Liver (tissue), 7 donors: ENCODE measurements at regions not wholly inside any gene's neighbourhood (a gene's known extent, or its start where the extent isn't known, plus 50 kb on each side); places are given as distances from the start of the nearest gene placed in this dataset.

Source experiments
- DNase-seq: peaks from one replicate; pipeline ENCODE4 v3.0.0-alpha.2; 2017; ENCODE audit warnings: low spot score
- H3K27ac ChIP-seq, 2 donors: one replicate each; pipeline ENCODE4 v1.7.0; 2013; ENCODE audit warnings: inconsistent platforms in 2 of 2, low read length in 2 of 2, control low read depth in 1 of 2, low read depth in 1 of 2, mild to moderate bottlenecking in 1 of 2
- H3K27me3 ChIP-seq, 4 donors: one replicate each; pipeline versions ENCODE4 v1.6.1 to v1.7.0; 2013; ENCODE audit warnings: low read length in 3 of 4, inconsistent platforms in 1 of 4, mild to moderate bottlenecking in 1 of 4, moderate library complexity in 1 of 4; ENCODE audit not compliant: control insufficient read depth in 4 of 4, insufficient read depth in 4 of 4
- H3K36me3 ChIP-seq, 4 donors: one replicate each; pipeline versions ENCODE4 v1.6.1 to v1.7.0; 2013; ENCODE audit warnings: low read length in 3 of 4, mild to moderate bottlenecking in 3 of 4, low read depth in 1 of 4, moderate library complexity in 1 of 4; ENCODE audit not compliant: control insufficient read depth in 4 of 4, insufficient read depth in 3 of 4
- H3K4me1 ChIP-seq, 4 donors: one replicate each; pipeline versions ENCODE4 v1.6.1 to v1.7.0; 2013; ENCODE audit warnings: low read length in 3 of 4, mild to moderate bottlenecking in 3 of 4, moderate library complexity in 1 of 4; ENCODE audit not compliant: control insufficient read depth in 4 of 4, insufficient read depth in 4 of 4
- H3K4me3 ChIP-seq, 3 donors: one replicate each; pipeline versions ENCODE4 v1.6.1 to v1.7.0; 2013; ENCODE audit warnings: low read length in 3 of 3, control low read depth in 1 of 3, low read depth in 1 of 3, mild to moderate bottlenecking in 1 of 3
- H3K9ac ChIP-seq, 2 donors: one replicate each; pipeline ENCODE4 v1.7.0; 2013; ENCODE audit warnings: low read length in 2 of 2, mild to moderate bottlenecking in 2 of 2, moderate library complexity in 2 of 2, control low read depth in 1 of 2, low read depth in 1 of 2
- H3K9me3 ChIP-seq, 4 donors: one replicate each; pipeline versions ENCODE4 v1.6.1 to v1.7.0; 2013; ENCODE audit warnings: low read length in 3 of 4; ENCODE audit not compliant: control insufficient read depth in 4 of 4
- FOXA1 ChIP-seq: IDR thresholded peaks from 2 replicates; pipeline ENCODE4 v1.6.1; 2016; ENCODE audit warnings: antibody characterized with exemption
- FOXA2 ChIP-seq: IDR thresholded peaks from 2 replicates; pipeline ENCODE4 v1.6.1; 2016; ENCODE audit warnings: antibody characterized with exemption
- GABPA ChIP-seq, 2 donors: IDR thresholded peaks in 1 of 2; conservative IDR thresholded peaks in 1 of 2; 2 replicates each; pipeline ENCODE4 v1.6.1; 2016; ENCODE audit warnings: antibody characterized with exemption in 2 of 2, mild to moderate bottlenecking in 1 of 2, moderate library complexity in 1 of 2
- HNF4A ChIP-seq, 2 donors: conservative IDR thresholded peaks; 2 replicates each; pipeline ENCODE4 v1.6.1; 2016; ENCODE audit warnings: antibody characterized with exemption in 2 of 2, mild to moderate bottlenecking in 2 of 2
- HNF4G ChIP-seq: IDR thresholded peaks from 2 replicates; pipeline ENCODE4 v1.6.1; 2016; ENCODE audit warnings: antibody characterized with exemption
- JUND ChIP-seq, 2 donors: IDR thresholded peaks; 2 replicates each; pipeline ENCODE4 v1.6.1; 2016; ENCODE audit warnings: antibody characterized with exemption in 2 of 2
- RAD21 ChIP-seq, 2 donors: IDR thresholded peaks; 2 replicates each; pipeline ENCODE4 v1.6.1; 2016; ENCODE audit warnings: antibody characterized with exemption in 2 of 2, mild to moderate bottlenecking in 2 of 2
- REST ChIP-seq: IDR thresholded peaks from 2 replicates; pipeline ENCODE4 v1.6.1; 2016; ENCODE audit warnings: antibody characterized with exemption, mild to moderate bottlenecking
- RXRA ChIP-seq, 2 donors: IDR thresholded peaks; 2 replicates each; pipeline ENCODE4 v1.6.1; 2017 to 2018; ENCODE audit warnings: antibody characterized with exemption in 2 of 2, mild to moderate bottlenecking in 1 of 2
- TAF1 ChIP-seq: conservative IDR thresholded peaks from 2 replicates; pipeline ENCODE4 v1.6.1; 2016; ENCODE audit warnings: antibody characterized with exemption, mild to moderate bottlenecking
- YY1 ChIP-seq: IDR thresholded peaks from 2 replicates; pipeline ENCODE4 v1.6.1; 2016; ENCODE audit warnings: antibody characterized with exemption, mild to moderate bottlenecking
- ZBTB33 ChIP-seq: IDR thresholded peaks from 2 replicates; pipeline ENCODE4 v1.6.1; 2016; ENCODE audit warnings: antibody characterized with exemption
- WGBS: extraction: QIAGEN DNeasy Blood & Tissue Kit; methylation state at CpG from one replicate; pipeline ENCODE4 v1.1.7; 2013; 5-methylcytosine and 5-hydroxymethylcytosine counted together
- TF ChIP-seq, protein P1 (sequence below): IDR thresholded peaks from 2 replicates; pipeline ENCODE4 v1.6.1; 2016; ENCODE audit warnings: antibody characterized with exemption
- donor health status: healthy.
- donor health status: healthy.
- donor health status: healthy.
- donor health status: healthy.

- DNase-seq = no peak
- Histone ChIP-seq H3K9ac (no peak overlapping the region), H3K27me3 (peaks cover 0 to 4% (median 1%) of the 10 kb centered on the region in 4 donors), H3K36me3 (no peaks in the 10 kb centered on the region), H3K9me3 (peaks cover 0 to 4% (median 1%) of the 10 kb centered on the region in 4 donors), H3K27ac (no peak overlapping the region), H3K4me3 (no peak overlapping the region), H3K4me1 (no peaks in the 10 kb centered on the region)
- no peak for TF ChIP-seq RAD21 (IDR thresholded peaks at IDR 0.05)
- no peak for TF ChIP-seq FOXA2
- TF ChIP-seq GABPA (IDR thresholded peaks at IDR 0.05 in 1 of 2, conservative IDR thresholded peaks at IDR 0.05 in 1 of 2) = no peak
- no peak for TF ChIP-seq RXRA (IDR thresholded peaks at IDR 0.05)
- TF ChIP-seq HNF4G = no peak
- TF ChIP-seq REST = no peak
- TF ChIP-seq, protein P1, sequence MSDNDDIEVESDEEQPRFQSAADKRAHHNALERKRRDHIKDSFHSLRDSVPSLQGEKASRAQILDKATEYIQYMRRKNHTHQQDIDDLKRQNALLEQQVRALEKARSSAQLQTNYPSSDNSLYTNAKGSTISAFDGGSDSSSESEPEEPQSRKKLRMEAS = no peak
- no peak for TF ChIP-seq JUND (IDR thresholded peaks at IDR 0.05)
- no peak for TF ChIP-seq HNF4A (conservative IDR thresholded peaks at IDR 0.05)
- no peak for TF ChIP-seq TAF1
- TF ChIP-seq FOXA1 = no peak
- TF ChIP-seq ZBTB33 = no peak
- 69% methylated on average over 3 of the region's 3 CpGs for WGBS
Observed at GRCh38 chr1:37265156-37265555, 209.2 kb upstream of the ZC3H12A start.

GRCh38 chr1:37265786-37266667 lies 208.4 kb upstream of the ZC3H12A start:
- DNase-seq = no peak
- no peak overlapping the region for H3K27ac ChIP-seq
- H3K9me3 ChIP-seq = peaks cover 0 to 4% (median 1%) of the 10 kb centered on the region in 4 donors
- H3K36me3 ChIP-seq = no peaks in the 10 kb centered on the region
- H3K4me3 ChIP-seq = no peak overlapping the region
- H3K27me3 ChIP-seq = peaks cover 0 to 4% (median 1%) of the 10 kb centered on the region in 4 donors
- 55% methylated on average over 10 of the region's 10 CpGs for WGBS
- no peak overlapping the region for H3K9ac ChIP-seq
- H3K4me1 ChIP-seq = no peaks in the 10 kb centered on the region
- TF ChIP-seq YY1 = no peak
- TF ChIP-seq JUND (IDR thresholded peaks at IDR 0.05) = no peak
